Naive thymus-derived CD8-positive, alpha-beta T cell (primary cell): ENCODE measurements at regions not wholly inside any gene's neighbourhood (a gene's known extent, or its start where the extent isn't known, plus 50 kb on each side); places are given as distances from the start of the nearest gene placed in this dataset.
A peak's percentile ranks its signal among the peaks of the same experiment; 100 is the strongest.

ENCODE experiments used
- ATAC-seq, 2 donors: fragments of 150-1000 bp; cut with Tn5 transposase in 1 of 2; sonication (Bioruptor Pico), chemical (Tn5 transposase) in 1 of 2; 1 replicate in 1 of 2; 2 replicates in 1 of 2; pipeline ENCODE4 v1.10.0; 2021; ENCODE audit warnings: mild to moderate bottlenecking in 2 of 2, moderate library complexity in 2 of 2
- POLR2A ChIA-PET: fragments of 350-600 bp; sonication (Branson Sonifier 250); formaldehyde crosslinking; loops from one replicate; lab custom pipeline; 2021; ENCODE audit warnings: antibody characterized with exemption; lab: Charles Lee
- DNase-seq, 10 donors: peaks; one replicate each; pipeline versions ENCODE4 v3.0.0 to v3.0.0-alpha.2; 2020 to 2022
- H3K27ac Mint-ChIP-seq, 10 donors: one replicate each; pipeline ENCODE4 v1.8.0; 2020 to 2022; ENCODE audit warnings: mild to moderate bottlenecking in 10 of 10, mixed read lengths in 10 of 10, moderate library complexity in 4 of 10, inconsistent platforms in 1 of 10
- H3K27me3 Mint-ChIP-seq, 5 donors: one replicate each; pipeline ENCODE4 v1.8.0; 2021 to 2022; ENCODE audit warnings: mixed read lengths in 5 of 5
- H3K36me3 Mint-ChIP-seq, 3 donors: one replicate each; pipeline ENCODE4 v1.8.0; 2020 to 2022; ENCODE audit warnings: mixed read lengths in 3 of 3, mild to moderate bottlenecking in 2 of 3, inconsistent platforms in 1 of 3
- H3K4me1 Mint-ChIP-seq, 4 donors: one replicate each; pipeline ENCODE4 v1.8.0; 2021 to 2022; ENCODE audit warnings: mixed read lengths in 4 of 4
- H3K4me3 Mint-ChIP-seq, 10 donors: one replicate each; pipeline ENCODE4 v1.8.0; 2020 to 2022; ENCODE audit warnings: mild to moderate bottlenecking in 10 of 10, mixed read lengths in 10 of 10, moderate library complexity in 6 of 10, inconsistent platforms in 1 of 10
- H3K9me3 Mint-ChIP-seq, 9 donors: one replicate each; pipeline ENCODE4 v1.8.0; 2020 to 2022; ENCODE audit warnings: mixed read lengths in 9 of 9, mild to moderate bottlenecking in 3 of 9, inconsistent platforms in 1 of 9, moderate library complexity in 1 of 9

DNA sequence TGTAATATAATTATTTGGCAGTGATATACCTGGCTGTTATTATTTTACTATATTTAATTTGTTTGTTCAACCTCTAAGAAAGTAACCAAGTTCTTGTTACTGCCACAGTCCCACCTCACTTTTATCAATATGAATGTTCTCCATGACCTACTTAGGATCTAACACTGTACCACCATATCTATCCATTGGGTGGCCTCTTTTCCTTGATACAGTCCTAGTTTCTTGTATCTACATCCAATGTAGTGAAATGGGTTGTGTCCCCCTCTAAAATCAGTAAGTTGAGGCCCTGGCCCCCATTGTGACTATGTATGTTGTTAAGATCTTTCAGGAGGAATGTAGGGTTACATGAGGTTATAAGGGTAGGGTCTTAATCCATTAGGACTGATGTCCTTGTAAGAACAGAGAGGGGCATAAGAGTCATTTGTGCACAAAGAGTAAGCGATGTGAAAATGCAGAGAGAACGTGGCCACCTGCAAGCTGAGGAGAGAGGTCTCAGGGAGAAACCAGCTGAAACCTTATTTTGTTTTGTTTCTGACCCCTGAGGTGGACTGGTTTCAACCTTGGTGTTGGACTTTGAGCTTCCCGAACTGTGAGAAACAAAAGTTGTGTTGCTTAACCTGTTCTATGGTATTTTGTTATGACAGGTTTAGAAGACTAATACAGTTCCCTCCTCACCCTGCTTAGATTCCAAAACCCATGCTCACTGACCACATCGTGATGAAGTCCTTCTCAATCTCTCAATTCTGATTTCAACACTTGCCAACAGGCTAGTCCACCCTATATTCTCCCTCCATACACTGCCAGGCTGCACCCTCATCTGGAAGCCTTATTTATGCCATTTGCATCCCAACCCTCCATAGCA, 387.3 kb upstream of the EPHA7 start:
- Mint-ChIP-seq H3K27ac (peak overlapping the region in 1 of 10 donors; percentile 21), H3K4me3 (no peak overlapping the region), H3K36me3 (no peaks in the 10 kb centered on the region), H3K9me3 (peaks cover 1 to 23% (median 11%) of the 10 kb centered on the region in 9 donors), H3K27me3 (peaks cover 0 to 4% (median 0%) of the 10 kb centered on the region in 5 donors), H3K4me1 (no peaks in the 10 kb centered on the region)
- no peak for ATAC-seq
- POLR2A ChIA-PET = no interaction called here
- no peak for DNase-seq

DNA sequence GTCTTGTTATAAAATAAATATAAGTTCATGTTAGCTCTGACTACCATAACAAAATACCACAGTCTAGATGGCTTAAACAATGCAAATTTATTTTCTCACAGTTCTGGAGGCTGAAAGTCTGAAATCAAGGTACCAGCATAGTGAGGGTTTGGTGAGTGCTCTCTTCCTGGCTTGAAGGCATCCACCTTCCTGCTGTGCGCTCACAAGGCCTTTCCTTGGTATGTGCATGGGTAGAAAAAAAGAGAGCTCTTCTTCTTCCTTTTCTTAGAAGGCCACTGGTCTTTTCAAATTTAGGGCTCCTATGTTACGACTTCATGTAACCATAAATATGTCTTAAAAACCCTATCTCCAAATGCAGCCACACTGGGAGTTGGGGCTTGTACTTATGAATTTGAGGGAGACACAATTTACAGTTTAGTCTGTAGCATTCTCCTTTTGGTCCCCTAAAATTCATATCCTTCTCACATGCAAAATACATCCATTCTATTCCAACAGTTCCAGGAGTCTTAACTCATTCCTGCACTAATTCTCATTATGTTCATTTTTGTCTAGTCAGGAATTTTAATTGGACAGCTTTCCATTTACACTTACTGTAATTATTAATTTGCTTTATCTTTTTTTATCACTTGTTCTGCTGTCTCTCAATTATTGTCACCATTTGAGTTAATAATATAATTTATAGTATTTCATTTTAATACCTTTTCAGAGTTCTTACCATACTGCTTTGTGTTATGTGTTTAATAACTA, 381.9 kb upstream of the EPHA7 start:
- peaks cover 0 to 7% (median 2%) of the 10 kb centered on the region in 9 donors for H3K9me3 Mint-ChIP-seq
- no peaks in the 10 kb centered on the region for H3K4me1 Mint-ChIP-seq
- no peaks in the 10 kb centered on the region for H3K27me3 Mint-ChIP-seq
- H3K36me3 Mint-ChIP-seq = no peaks in the 10 kb centered on the region
- no peak overlapping the region for H3K27ac Mint-ChIP-seq
- POLR2A ChIA-PET = no interaction called here
- DNase-seq (no peak), ATAC-seq (no peak)
- H3K4me3 Mint-ChIP-seq = no peak overlapping the region

DNA sequence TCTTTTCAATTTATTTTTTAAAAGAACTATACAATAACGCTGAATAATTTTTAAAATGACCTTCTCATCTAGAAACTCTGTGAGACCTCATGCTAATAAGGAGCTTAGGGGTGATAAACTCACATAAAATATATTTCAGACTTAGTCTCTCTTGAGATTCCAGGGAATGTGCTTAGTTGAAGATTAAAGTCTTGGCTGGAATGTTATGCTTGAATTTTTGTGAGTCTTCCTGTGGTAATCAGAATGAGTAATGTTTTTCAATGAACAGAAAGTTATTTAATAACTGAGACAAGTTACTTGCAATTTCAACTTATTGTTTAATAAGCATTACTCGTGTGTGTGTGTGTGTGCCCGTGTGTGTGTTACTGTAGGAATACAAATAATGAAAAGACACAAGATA, 379.9 kb upstream of the EPHA7 start:
- no peak for ATAC-seq
- peaks cover 0 to 14% (median 3%) of the 10 kb centered on the region in 9 donors for H3K9me3 Mint-ChIP-seq
- no peak overlapping the region for H3K4me3 Mint-ChIP-seq
- POLR2A ChIA-PET = no interaction called here
- H3K36me3 Mint-ChIP-seq = no peaks in the 10 kb centered on the region
- H3K27ac Mint-ChIP-seq = no peak overlapping the region
- no peak for DNase-seq
- no peaks in the 10 kb centered on the region for H3K4me1 Mint-ChIP-seq
- H3K27me3 Mint-ChIP-seq = no peaks in the 10 kb centered on the region

DNA sequence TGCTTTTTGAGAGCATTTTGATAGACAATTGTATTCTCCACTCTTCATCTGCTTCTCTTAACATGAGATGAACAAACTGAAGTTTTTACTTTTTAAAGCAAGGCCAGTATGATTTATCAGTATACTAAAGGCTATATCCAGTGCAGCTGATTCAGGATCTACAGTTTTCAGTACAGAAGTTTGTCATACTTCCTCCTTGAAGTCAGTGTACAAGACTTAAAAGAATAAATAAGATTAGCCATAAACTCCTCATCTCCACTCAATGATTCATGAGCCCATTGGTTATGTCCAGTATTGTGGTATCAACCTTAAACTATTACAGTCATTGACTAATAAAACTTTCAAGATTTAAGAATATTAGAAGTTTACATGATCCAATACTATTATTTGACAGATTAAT, 374.8 kb upstream of the EPHA7 start:
- ATAC-seq = no peak

DNA sequence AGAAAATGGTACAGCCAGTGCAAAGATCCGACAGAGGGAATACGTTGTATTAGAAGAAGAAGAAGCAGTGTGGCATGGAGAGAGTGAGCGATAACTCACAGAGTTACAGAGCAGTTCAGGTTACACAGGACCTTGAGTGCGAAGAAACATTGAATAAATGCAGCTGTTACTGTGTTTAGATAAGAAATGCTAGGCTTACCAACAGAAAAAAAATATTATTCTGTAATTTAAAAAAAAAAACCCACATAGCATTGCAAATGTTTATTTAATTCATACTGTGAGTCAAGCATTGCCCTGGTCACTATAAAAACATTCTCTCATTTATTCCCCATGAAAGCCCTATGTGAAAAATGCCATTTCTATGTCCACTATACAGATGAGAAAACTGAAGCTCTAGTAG, 373.4 kb upstream of the EPHA7 start:
- no peaks in the 10 kb centered on the region for H3K4me1 Mint-ChIP-seq
- no peaks in the 10 kb centered on the region for H3K36me3 Mint-ChIP-seq
- no peaks in the 10 kb centered on the region for H3K27me3 Mint-ChIP-seq
- peaks cover 0 to 17% (median 4%) of the 10 kb centered on the region in 9 donors for H3K9me3 Mint-ChIP-seq
- DNase-seq = no peak
- no peak for ATAC-seq
- no peak overlapping the region for H3K27ac Mint-ChIP-seq
- POLR2A ChIA-PET = no interaction called here
- no peak overlapping the region for H3K4me3 Mint-ChIP-seq

More for the DNA sequence above, 374.8 kb upstream of the EPHA7 start:
- Mint-ChIP-seq H3K36me3 (no peaks in the 10 kb centered on the region), H3K27ac (no peak overlapping the region), H3K4me3 (no peak overlapping the region), H3K27me3 (no peaks in the 10 kb centered on the region), H3K4me1 (no peaks in the 10 kb centered on the region), H3K9me3 (peaks cover 0 to 17% (median 2%) of the 10 kb centered on the region in 9 donors)
- POLR2A ChIA-PET = no interaction called here
- DNase-seq = no peak

DNA sequence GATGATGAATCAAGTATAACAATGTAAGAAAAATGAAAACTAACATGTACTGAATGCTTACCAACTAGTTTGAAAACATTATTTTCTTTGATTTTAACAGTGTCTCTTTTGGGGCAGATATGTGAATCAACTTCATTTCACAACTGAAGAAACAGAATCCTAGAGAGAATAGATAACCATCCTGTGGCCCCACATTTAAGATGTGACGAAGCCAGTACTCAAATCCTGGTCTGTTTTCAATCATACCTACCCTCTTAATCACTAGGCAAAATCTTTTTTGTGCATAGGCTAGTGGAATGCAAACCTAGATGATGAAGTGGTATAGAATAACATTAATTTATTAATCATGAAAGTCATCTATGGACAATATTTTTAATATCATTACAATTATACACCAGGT, 371.6 kb upstream of the EPHA7 start:
- Mint-ChIP-seq H3K9me3 (peaks cover 0 to 17% (median 2%) of the 10 kb centered on the region in 9 donors), H3K36me3 (no peaks in the 10 kb centered on the region), H3K27ac (no peak overlapping the region), H3K4me1 (no peaks in the 10 kb centered on the region), H3K4me3 (no peak overlapping the region), H3K27me3 (no peaks in the 10 kb centered on the region)
- no peak for ATAC-seq
- POLR2A ChIA-PET = no interaction called here
- no peak for DNase-seq

DNA sequence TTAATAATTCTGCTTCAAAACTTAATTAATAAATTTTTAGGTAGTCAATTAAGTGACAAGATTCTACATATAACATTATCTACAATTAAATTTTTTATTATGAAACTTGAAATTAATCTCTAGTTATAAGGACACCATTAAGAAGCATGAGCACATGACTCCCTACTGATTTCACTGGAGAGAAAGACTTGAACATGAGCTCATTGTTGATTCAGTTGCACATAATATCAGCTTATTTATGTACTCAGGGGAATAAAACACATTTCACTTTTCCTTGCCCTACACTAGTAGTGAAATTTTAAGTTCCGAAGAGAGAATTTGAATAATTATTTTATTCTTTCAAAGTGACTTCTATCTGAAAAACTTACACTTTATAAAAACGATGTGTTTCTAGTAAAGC, 370.2 kb upstream of the EPHA7 start:
- Mint-ChIP-seq H3K27ac (no peak overlapping the region), H3K36me3 (no peaks in the 10 kb centered on the region), H3K4me3 (no peak overlapping the region), H3K9me3 (peaks cover 0 to 10% (median 3%) of the 10 kb centered on the region in 9 donors), H3K27me3 (no peaks in the 10 kb centered on the region), H3K4me1 (no peaks in the 10 kb centered on the region)
- no peak for ATAC-seq
- POLR2A ChIA-PET = no interaction called here
- no peak for DNase-seq

DNA sequence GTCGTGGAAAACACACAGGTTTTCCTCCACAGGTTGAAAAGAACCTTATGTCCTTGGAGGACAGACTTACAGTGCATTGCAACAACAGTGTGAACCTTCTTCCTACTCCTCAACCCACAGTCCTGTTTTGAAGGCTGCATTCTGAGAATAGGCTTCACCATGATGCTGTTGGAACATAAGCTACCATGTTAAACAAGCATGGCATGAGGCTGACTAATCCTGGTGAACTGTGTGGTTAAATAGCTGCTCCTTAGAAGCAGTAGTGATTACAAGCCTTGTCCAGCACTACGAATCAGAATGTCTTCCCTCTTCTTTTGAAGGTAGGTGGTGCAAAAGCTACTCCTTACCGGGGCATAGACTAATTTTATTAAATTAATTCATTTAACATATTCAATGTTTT, 368.5 kb upstream of the EPHA7 start:
- no peak overlapping the region for H3K4me3 Mint-ChIP-seq
- POLR2A ChIA-PET = no interaction called here
- H3K9me3 Mint-ChIP-seq = peaks cover 0 to 10% (median 0%) of the 10 kb centered on the region in 9 donors
- no peaks in the 10 kb centered on the region for H3K36me3 Mint-ChIP-seq
- no peak for ATAC-seq
- H3K4me1 Mint-ChIP-seq = no peaks in the 10 kb centered on the region
- H3K27me3 Mint-ChIP-seq = no peaks in the 10 kb centered on the region
- no peak for DNase-seq
- no peak overlapping the region for H3K27ac Mint-ChIP-seq

DNA sequence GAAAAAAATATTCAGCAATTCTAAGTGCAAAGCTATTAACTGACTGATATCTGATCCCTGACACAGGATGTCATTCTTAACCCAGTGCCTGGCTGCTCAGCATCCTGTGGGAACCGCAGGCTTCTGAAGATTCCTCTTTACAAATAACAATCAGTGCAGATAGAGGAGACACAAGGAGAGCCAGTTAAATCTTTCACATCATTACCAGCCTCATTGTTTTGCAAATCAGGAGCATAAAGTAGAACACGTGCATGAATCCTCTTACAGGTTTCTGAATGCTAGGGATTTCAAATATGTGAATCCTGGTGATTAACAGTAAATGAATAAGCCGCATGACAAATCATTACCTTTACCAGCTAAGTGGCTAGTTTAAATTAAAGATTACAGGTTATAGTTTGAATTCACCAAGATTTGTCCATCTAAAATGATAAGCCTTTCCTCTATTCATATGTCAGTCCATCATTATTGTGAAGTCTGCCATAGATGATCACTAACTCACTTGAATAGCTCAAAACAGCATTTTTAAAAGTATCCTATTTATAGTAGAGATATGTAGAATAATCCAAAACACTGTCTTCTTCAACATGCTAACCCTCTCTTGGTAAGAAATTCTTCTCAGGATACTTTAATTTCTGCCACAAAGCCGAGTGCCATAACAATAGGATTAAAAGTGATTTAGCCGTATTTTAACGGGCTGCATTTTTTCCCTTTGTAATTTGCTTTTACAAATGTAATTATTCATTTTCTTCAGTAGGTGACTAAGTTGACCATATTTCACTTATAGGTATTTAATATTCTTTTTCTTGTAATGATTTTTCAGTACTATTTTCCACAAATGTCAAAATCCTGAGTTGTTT, 367.3 kb upstream of the EPHA7 start:
- DNase-seq = no peak
- no peak overlapping the region for H3K4me3 Mint-ChIP-seq
- ATAC-seq = no peak
- POLR2A ChIA-PET = no interaction called here
- H3K4me1 Mint-ChIP-seq = no peaks in the 10 kb centered on the region
- no peak overlapping the region for H3K27ac Mint-ChIP-seq
- H3K36me3 Mint-ChIP-seq = no peaks in the 10 kb centered on the region
- H3K9me3 Mint-ChIP-seq = peaks cover 0 to 10% (median 0%) of the 10 kb centered on the region in 9 donors
- H3K27me3 Mint-ChIP-seq = no peaks in the 10 kb centered on the region

DNA sequence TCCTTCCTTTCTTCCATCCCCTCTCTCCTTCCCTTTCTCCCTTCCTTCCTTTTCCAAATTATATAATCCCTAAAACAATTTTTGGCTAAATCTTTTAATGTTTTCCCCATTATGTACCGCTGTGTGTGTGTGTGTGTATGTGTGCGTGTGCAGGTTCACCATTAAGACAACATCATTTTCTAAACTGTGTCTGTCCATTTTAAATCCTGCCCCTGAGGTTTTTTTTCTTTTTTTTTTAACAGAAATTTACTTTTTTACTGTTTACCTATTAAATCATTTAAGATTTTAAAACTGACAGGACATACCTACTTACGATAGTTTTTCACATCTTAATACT, 366.3 kb upstream of the EPHA7 start:
- no peak for ATAC-seq
- POLR2A ChIA-PET = no interaction called here
- Mint-ChIP-seq H3K4me1 (no peaks in the 10 kb centered on the region), H3K36me3 (no peaks in the 10 kb centered on the region), H3K27ac (no peak overlapping the region), H3K27me3 (no peaks in the 10 kb centered on the region), H3K9me3 (peaks cover 0 to 12% (median 0%) of the 10 kb centered on the region in 9 donors), H3K4me3 (no peak overlapping the region)
- DNase-seq = no peak

DNA sequence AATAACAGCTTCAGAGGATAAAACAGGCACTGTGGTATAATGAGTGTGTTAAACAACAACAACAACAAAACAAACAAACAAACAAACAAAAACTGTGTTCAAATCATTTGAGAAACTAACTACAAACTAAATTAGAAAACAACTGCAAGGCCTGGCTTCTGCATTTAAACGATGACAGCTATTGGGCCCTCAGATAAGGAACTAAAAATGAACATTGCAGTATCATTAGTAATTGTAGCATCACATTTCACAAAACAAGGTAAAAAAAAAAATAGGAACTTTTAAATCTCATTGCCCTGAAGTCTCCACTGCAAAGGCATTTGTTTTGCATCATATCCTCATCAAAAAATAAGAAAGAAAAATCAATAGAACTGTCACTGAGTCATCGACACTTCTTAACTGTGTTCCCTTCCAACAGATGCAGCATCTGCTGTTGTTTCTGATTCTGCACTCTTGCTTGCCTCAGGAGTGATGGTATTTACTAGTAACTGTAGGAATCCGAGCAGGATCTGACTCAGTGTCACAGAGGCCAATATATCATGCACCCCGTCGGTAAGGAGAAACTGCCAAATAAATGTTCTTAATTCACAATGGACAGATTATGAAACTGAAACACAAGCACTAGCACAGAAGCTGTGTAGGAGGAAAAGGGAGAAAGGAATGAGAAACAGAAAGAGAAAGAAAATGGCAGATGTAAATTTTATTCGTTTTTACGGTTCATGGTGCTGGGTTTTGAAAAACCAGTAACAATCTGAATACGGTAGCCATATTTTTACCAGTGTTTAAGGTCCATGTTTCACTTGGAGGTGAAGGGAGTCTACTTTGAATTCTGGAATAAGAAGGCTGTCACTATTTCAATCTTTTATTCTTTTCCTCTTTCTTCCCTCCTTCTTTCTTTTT, 365.7 kb upstream of the EPHA7 start:
- ATAC-seq (no peak), DNase-seq (no peak)
- Mint-ChIP-seq H3K4me1 (no peaks in the 10 kb centered on the region), H3K36me3 (no peaks in the 10 kb centered on the region), H3K27me3 (no peaks in the 10 kb centered on the region), H3K4me3 (no peak overlapping the region), H3K27ac (no peak overlapping the region), H3K9me3 (peaks cover 0 to 12% (median 0%) of the 10 kb centered on the region in 9 donors)
- POLR2A ChIA-PET = no interaction called here
